ENCODE measurements at regions not wholly inside any gene's neighbourhood (a gene's known extent, or its start where the extent isn't known, plus 50 kb on each side); places are given as distances from the start of the nearest gene placed in this dataset.

DNA sequence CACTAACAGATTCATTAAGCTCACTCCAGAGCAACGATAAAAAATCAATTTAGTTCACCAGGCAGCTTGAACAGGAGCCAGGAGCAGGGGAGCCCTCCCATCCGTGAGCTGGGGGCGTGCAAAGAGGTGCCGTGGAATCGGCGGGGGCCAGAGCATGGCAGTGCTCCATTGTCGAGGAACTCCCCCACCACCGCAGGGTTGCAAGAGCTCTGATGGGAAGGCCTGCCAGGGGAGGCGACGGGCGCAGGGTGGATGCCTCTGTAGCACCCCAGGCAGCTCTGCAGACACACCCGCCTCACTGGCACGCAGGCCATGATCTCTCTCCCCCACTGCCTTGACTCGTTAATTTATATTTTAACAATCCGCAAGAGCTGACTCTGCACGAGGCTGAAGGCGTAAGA, 433.2 kb downstream of the MIAT start:
- no peak overlapping the region for H3K27ac ChIP-seq (ENCODE audit: low read length)
- H3F3A ChIP-seq (ENCODE audit: insufficient read depth, low read length): no peaks in the 10 kb centered on the region
- no peaks in the 10 kb centered on the region for H4K20me1 ChIP-seq (ENCODE audit: insufficient read depth, low read length)
- H3K9me2 ChIP-seq (replicated peaks; ENCODE audit: insufficient read depth, low read length): no peaks in the 10 kb centered on the region
- no peak for DNase-seq
- H3K4me3 ChIP-seq (ENCODE audit: low read length): no peak overlapping the region
- H3K4me1 ChIP-seq (ENCODE audit: low read length): no peaks in the 10 kb centered on the region
- H3K4me2 ChIP-seq (ENCODE audit: low read depth, low read length): no peak overlapping the region
- no peaks in the 10 kb centered on the region for H3K36me3 ChIP-seq (replicated peaks; ENCODE audit: insufficient read depth, low read length)
- no peaks in the 10 kb centered on the region for H3K79me2 ChIP-seq (ENCODE audit: low read length)
- H3K9me3 ChIP-seq (replicated peaks; ENCODE audit: insufficient read depth, low read length): no peaks in the 10 kb centered on the region
- TF ChIP-seq, protein P1, sequence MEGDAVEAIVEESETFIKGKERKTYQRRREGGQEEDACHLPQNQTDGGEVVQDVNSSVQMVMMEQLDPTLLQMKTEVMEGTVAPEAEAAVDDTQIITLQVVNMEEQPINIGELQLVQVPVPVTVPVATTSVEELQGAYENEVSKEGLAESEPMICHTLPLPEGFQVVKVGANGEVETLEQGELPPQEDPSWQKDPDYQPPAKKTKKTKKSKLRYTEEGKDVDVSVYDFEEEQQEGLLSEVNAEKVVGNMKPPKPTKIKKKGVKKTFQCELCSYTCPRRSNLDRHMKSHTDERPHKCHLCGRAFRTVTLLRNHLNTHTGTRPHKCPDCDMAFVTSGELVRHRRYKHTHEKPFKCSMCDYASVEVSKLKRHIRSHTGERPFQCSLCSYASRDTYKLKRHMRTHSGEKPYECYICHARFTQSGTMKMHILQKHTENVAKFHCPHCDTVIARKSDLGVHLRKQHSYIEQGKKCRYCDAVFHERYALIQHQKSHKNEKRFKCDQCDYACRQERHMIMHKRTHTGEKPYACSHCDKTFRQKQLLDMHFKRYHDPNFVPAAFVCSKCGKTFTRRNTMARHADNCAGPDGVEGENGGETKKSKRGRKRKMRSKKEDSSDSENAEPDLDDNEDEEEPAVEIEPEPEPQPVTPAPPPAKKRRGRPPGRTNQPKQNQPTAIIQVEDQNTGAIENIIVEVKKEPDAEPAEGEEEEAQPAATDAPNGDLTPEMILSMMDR (IDR thresholded peaks at IDR 0.05; ENCODE audit: low read length): no peak
- no peak for TF ChIP-seq EZH2phosphoT487 (IDR thresholded peaks at IDR 0.05; ENCODE audit: low read length)
- no peak for TF ChIP-seq EZH2 (optimal IDR thresholded peaks at IDR 0.05; ENCODE audit: low read depth, low read length)
- peaks cover 38% of the 10 kb centered on the region for H3K27me3 ChIP-seq (replicated peaks; ENCODE audit: insufficient read depth, low read length)
- H3K9ac ChIP-seq (ENCODE audit: low read length): no peak overlapping the region
- H2AFZ ChIP-seq (ENCODE audit: low read length): no peak overlapping the region

DNA sequence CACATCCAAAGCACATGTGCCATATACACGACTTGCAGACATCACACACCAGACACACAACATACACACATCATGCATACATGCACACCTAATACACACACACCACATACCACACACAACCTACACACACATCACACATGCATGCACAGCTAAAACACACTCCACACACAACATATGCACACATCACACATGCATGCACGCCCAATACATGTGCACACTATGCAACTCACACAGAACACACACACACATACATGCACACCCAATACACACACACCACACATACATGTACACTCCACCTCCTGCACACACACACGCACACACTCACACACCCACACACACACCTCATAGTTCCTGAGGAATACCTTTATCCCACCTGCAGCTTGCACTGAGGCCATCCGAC, 436.0 kb downstream of the MIAT start:
- Histone ChIP-seq H3K9me3 (replicated peaks; ENCODE audit: insufficient read depth, low read length) (no peaks in the 10 kb centered on the region), H3K27me3 (replicated peaks; ENCODE audit: insufficient read depth, low read length) (peaks cover 43% of the 10 kb centered on the region), H3K9ac (ENCODE audit: low read length) (no peak overlapping the region), H3K27ac (ENCODE audit: low read length) (no peak overlapping the region), H4K20me1 (ENCODE audit: insufficient read depth, low read length) (no peaks in the 10 kb centered on the region), H3K4me1 (ENCODE audit: low read length) (no peaks in the 10 kb centered on the region), H2AFZ (ENCODE audit: low read length) (no peak overlapping the region), H3K79me2 (ENCODE audit: low read length) (no peaks in the 10 kb centered on the region), H3K4me3 (ENCODE audit: low read length) (no peak overlapping the region), H3K36me3 (replicated peaks; ENCODE audit: insufficient read depth, low read length) (no peaks in the 10 kb centered on the region), H3K4me2 (ENCODE audit: low read depth, low read length) (no peak overlapping the region), H3F3A (ENCODE audit: insufficient read depth, low read length) (no peaks in the 10 kb centered on the region), H3K9me2 (replicated peaks; ENCODE audit: insufficient read depth, low read length) (no peaks in the 10 kb centered on the region)
- no peak for TF ChIP-seq EZH2 (optimal IDR thresholded peaks at IDR 0.05; ENCODE audit: low read depth, low read length)
- no peak for TF ChIP-seq EZH2phosphoT487 (IDR thresholded peaks at IDR 0.05; ENCODE audit: low read length)
- TF ChIP-seq, protein P1 (IDR thresholded peaks at IDR 0.05; ENCODE audit: low read length): no peak
- DNase-seq: no peak

DNA sequence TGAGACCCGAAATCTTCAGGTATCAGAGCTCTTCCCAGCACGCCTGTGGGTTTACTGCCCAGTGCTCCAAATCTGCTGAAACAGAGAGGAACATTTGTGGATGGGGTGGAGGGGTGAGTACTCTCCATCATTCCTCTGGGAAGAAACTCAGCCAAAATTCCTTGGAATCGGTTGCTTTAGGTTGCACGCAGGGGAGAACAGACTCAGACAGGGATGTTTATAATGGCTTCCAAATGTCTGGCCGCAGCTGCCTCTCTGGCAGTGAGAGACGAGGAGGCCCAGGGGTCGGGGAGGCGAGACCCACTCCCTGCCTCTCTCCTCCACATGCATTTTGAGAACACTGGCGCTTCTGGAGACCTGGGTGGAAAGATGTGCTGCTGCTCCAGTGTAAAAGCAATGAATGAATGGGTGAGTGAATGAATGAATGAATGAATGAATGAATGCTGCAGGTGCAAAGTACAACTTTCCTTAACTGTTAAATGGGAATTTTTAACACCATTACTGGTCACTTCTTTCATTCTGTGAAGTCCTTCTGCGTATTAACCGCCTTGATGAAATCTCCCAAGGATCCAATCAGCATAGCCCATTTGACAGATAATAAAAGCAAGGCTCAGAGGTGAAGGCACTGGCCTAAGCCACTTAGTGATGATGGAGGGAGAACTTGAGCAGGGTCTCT, 437.4 kb downstream of the MIAT start:
- Histone ChIP-seq H3K27me3 (replicated peaks; ENCODE audit: insufficient read depth, low read length) (peaks cover 50% of the 10 kb centered on the region), H3K4me3 (ENCODE audit: low read length) (no peak overlapping the region), H2AFZ (ENCODE audit: low read length) (no peak overlapping the region), H3K4me2 (ENCODE audit: low read depth, low read length) (no peak overlapping the region), H3K9me2 (replicated peaks; ENCODE audit: insufficient read depth, low read length) (no peaks in the 10 kb centered on the region), H3F3A (ENCODE audit: insufficient read depth, low read length) (no peaks in the 10 kb centered on the region), H3K9me3 (replicated peaks; ENCODE audit: insufficient read depth, low read length) (no peaks in the 10 kb centered on the region), H3K27ac (ENCODE audit: low read length) (no peak overlapping the region), H3K36me3 (replicated peaks; ENCODE audit: insufficient read depth, low read length) (no peaks in the 10 kb centered on the region), H3K9ac (ENCODE audit: low read length) (no peak overlapping the region), H3K4me1 (ENCODE audit: low read length) (no peaks in the 10 kb centered on the region), H3K79me2 (ENCODE audit: low read length) (no peaks in the 10 kb centered on the region), H4K20me1 (ENCODE audit: insufficient read depth, low read length) (no peaks in the 10 kb centered on the region)
- TF ChIP-seq EZH2phosphoT487 (IDR thresholded peaks at IDR 0.05; ENCODE audit: low read length) (no peak), EZH2 (optimal IDR thresholded peaks at IDR 0.05; ENCODE audit: low read depth, low read length) (no peak)
- TF ChIP-seq, protein P1 (IDR thresholded peaks at IDR 0.05; ENCODE audit: low read length): no peak
- DNase-seq: no peak

Data from MM.1S (cell line).